CD4-positive, alpha-beta T cell treated with Interleukin-21 for 1 hour (primary cell): ENCODE measurements at regions not wholly inside any gene's neighbourhood (a gene's known extent, or its start where the extent isn't known, plus 50 kb on each side); places are given as distances from the start of the nearest gene placed in this dataset.

Experiments used
- DNase-seq: peaks from one replicate; pipeline ENCODE4 v3.0.0-alpha.2; 2020

GRCh38 chr18:25710981-25711380, 359.0 kb upstream of the ZNF521 start:
- no peak for DNase-seq

GRCh38 chr18:25705650-25706049, 353.7 kb upstream of the ZNF521 start:
- no peak for DNase-seq

- no peak for DNase-seq
These were observed 352.5 kb upstream of the ZNF521 start for GRCh38 chr18:25704494-25704893.

GRCh38 chr18:25704071-25704470, 352.1 kb upstream of the ZNF521 start:
- no peak for DNase-seq

- DNase-seq, result no peak
These were observed 349.9 kb upstream of the ZNF521 start for GRCh38 chr18:25701821-25702220.

- DNase-seq, result no peak
These were observed 335.1 kb upstream of the ZNF521 start for GRCh38 chr18:25686960-25687500.

GRCh38 chr18:25685088-25685487, 333.1 kb upstream of the ZNF521 start:
- no peak for DNase-seq

GRCh38 chr18:25679491-25679890, 327.5 kb upstream of the ZNF521 start:
- DNase-seq, result no peak

- DNase-seq, result no peak
These were observed 326.3 kb upstream of the ZNF521 start for GRCh38 chr18:25678221-25678620.

GRCh38 chr18:25675123-25675850, 323.3 kb upstream of the ZNF521 start:
- DNase-seq, result no peak

GRCh38 chr18:25674183-25674582, 322.2 kb upstream of the ZNF521 start:
- DNase-seq, result no peak

GRCh38 chr18:25672490-25672889, 320.5 kb upstream of the ZNF521 start:
- no peak for DNase-seq

GRCh38 chr18:25669741-25670140, 317.8 kb upstream of the ZNF521 start:
- DNase-seq, result no peak

- no peak for DNase-seq
These were observed 310.3 kb upstream of the ZNF521 start for GRCh38 chr18:25662272-25662671.

- no peak for DNase-seq
These were observed 309.9 kb upstream of the ZNF521 start for GRCh38 chr18:25661831-25662230.

- no peak for DNase-seq
These were observed 307.6 kb upstream of the ZNF521 start for GRCh38 chr18:25659541-25659940.

- no peak for DNase-seq
These were observed 306.5 kb upstream of the ZNF521 start for GRCh38 chr18:25658476-25658875.

- DNase-seq, result no peak
These were observed 299.6 kb upstream of the ZNF521 start for GRCh38 chr18:25651553-25651952.

- no peak for DNase-seq
These were observed 298.4 kb upstream of the ZNF521 start for GRCh38 chr18:25650201-25650941.

GRCh38 chr18:25648716-25649260, 296.8 kb upstream of the ZNF521 start:
- DNase-seq, result no peak

- no peak for DNase-seq
These were observed 295.4 kb upstream of the ZNF521 start for GRCh38 chr18:25647404-25647803.

- no peak for DNase-seq
These were observed 295.0 kb upstream of the ZNF521 start for GRCh38 chr18:25646971-25647370.

- DNase-seq, result no peak
These were observed 287.6 kb upstream of the ZNF521 start for GRCh38 chr18:25639596-25639995.

- no peak for DNase-seq
These were observed 281.6 kb upstream of the ZNF521 start for GRCh38 chr18:25633563-25633962.
